ENCODE measurements at regions not wholly inside any gene's neighbourhood (a gene's known extent, or its start where the extent isn't known, plus 50 kb on each side); places are given as distances from the start of the nearest gene placed in this dataset.

DNA sequence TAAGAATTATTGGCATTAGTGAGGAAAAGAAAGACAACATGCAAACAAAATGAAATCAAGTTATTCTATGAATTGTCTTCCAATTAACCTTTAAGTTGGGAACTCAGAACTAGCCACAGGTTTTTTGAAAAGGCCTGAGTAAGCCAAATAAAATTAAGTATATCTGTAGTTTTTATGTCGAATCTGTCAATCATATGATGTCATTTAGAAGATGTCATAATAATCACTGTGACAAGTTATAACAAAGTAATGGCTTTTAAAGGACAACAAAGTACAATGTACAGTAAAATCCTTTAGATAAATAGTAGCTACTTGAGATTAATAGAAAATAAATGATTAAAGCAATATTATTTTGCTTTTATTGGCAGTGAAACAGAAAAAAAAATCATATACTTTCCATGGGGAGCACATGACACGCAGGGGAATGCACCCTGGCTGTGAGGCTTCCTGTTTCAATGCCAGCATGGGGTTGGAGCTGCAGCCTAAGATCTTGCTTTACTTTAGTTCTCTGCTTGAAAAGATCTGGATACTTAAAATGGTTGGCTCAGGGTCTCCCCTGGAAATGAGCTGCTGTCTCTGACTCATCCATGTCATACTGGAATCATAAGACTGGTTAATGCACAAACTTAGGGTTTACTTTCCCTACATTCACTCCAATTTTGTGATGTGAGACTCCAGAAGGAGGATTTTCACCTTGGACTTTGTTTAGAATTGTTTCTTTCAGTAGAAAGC is 284.3 kb downstream of the TAF11L14 start:
- no peaks in the 10 kb centered on the region for H3K27me3 ChIP-seq (ENCODE audit: control insufficient read depth, insufficient read depth, low read length)
- H3K9me3 ChIP-seq (ENCODE audit: control insufficient read depth, insufficient read depth, low read length), result no peaks in the 10 kb centered on the region
- no peaks in the 10 kb centered on the region for H3K36me3 ChIP-seq (ENCODE audit: control insufficient read depth, insufficient read depth, low read length)
- WGBS (ENCODE audit: insufficient coverage), result 33% methylated on average over 1 of the region's 2 CpGs
- DNase-seq (ENCODE audit: low read depth in 4 of 6, low spot score in 6 of 6), result peak in 1 of 6 donors; percentile 54
- no peak overlapping the region for H3K4me3 ChIP-seq (ENCODE audit: low read depth, low read length)
- no peaks in the 10 kb centered on the region for H3K4me1 ChIP-seq (ENCODE audit: control insufficient read depth, insufficient read depth, low read length)
- no peak overlapping the region for H3K27ac ChIP-seq (ENCODE audit: low read depth, low read length)

DNA sequence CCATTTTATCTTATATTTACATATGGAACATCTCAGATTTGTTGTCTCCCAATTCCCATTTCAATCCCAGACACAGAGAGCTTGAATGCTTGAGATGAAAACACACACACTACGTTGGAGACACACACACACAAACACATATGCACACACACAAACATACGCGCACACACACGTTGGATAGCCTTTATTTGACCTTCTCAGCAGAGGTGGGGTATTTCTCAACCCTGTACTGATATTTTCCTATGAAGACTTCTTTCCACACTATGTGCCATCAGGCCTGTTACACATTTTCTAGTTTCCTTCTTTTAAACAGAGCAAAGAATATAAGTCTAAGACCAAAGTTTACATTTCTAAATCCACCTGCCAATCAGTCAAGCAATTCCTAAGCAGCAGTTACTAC is 291.0 kb downstream of the TAF11L14 start:
- H3K36me3 ChIP-seq (ENCODE audit: control insufficient read depth, insufficient read depth, low read length), result no peaks in the 10 kb centered on the region
- no CpG with 5 or more reads among the region's 4 CpGs for WGBS (ENCODE audit: insufficient coverage)
- H3K9me3 ChIP-seq (ENCODE audit: control insufficient read depth, insufficient read depth, low read length), result no peaks in the 10 kb centered on the region
- H3K4me3 ChIP-seq (ENCODE audit: low read depth, low read length), result no peak overlapping the region
- no peaks in the 10 kb centered on the region for H3K4me1 ChIP-seq (ENCODE audit: control insufficient read depth, insufficient read depth, low read length)
- DNase-seq (ENCODE audit: low read depth in 4 of 6, low spot score in 6 of 6), result no peak
- no peak overlapping the region for H3K27ac ChIP-seq (ENCODE audit: low read depth, low read length)
- H3K27me3 ChIP-seq (ENCODE audit: control insufficient read depth, insufficient read depth, low read length), result no peaks in the 10 kb centered on the region

GRCh38 chr5:17928581-17928981 is 294.3 kb downstream of the TAF11L14 start:
- H3K4me3 ChIP-seq (ENCODE audit: low read depth, low read length), result no peak overlapping the region
- peaks cover 7% of the 10 kb centered on the region for H3K9me3 ChIP-seq (ENCODE audit: control insufficient read depth, insufficient read depth, low read length)
- 60% methylated on average over 1 of the region's 2 CpGs for WGBS (ENCODE audit: insufficient coverage)
- peak in 2 of 6 donors; percentile 9 to 57 for DNase-seq (ENCODE audit: low read depth in 4 of 6, low spot score in 6 of 6)
- H3K27ac ChIP-seq (ENCODE audit: low read depth, low read length), result no peak overlapping the region
- H3K36me3 ChIP-seq (ENCODE audit: control insufficient read depth, insufficient read depth, low read length), result no peaks in the 10 kb centered on the region
- H3K4me1 ChIP-seq (ENCODE audit: control insufficient read depth, insufficient read depth, low read length), result no peaks in the 10 kb centered on the region
- no peaks in the 10 kb centered on the region for H3K27me3 ChIP-seq (ENCODE audit: control insufficient read depth, insufficient read depth, low read length)

DNA sequence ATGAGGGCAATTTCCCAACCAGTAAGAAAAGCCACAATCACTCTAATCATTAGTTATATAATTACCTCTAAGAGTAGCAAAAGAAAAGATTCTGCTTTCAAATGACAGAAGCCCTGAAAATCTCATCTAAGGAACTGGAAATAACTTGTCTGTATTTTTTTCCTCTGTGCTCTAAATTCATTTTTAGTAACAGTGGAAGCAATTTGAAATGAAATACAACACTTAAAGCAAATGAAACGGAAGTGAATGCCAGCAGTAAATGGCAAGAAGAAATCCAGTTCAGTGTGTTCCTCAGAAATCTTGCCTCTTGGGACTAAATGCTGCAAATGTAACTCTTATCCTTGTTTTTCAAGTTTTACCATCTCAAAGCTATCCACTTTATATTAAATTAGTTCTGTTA is 294.9 kb downstream of the TAF11L14 start:
- Histone ChIP-seq H3K36me3 (ENCODE audit: control insufficient read depth, insufficient read depth, low read length) (no peaks in the 10 kb centered on the region), H3K27ac (ENCODE audit: low read depth, low read length) (no peak overlapping the region), H3K4me3 (ENCODE audit: low read depth, low read length) (no peak overlapping the region), H3K27me3 (ENCODE audit: control insufficient read depth, insufficient read depth, low read length) (no peaks in the 10 kb centered on the region), H3K9me3 (ENCODE audit: control insufficient read depth, insufficient read depth, low read length) (peaks cover 9% of the 10 kb centered on the region), H3K4me1 (ENCODE audit: control insufficient read depth, insufficient read depth, low read length) (no peaks in the 10 kb centered on the region)
- WGBS (ENCODE audit: insufficient coverage), result no CpG with 5 or more reads among the region's 1 CpG
- DNase-seq (ENCODE audit: low read depth in 4 of 6, low spot score in 6 of 6), result peak in 2 of 6 donors; percentile 9 to 72

GRCh38 chr5:17930346-17930745 is 296.1 kb downstream of the TAF11L14 start:
- Histone ChIP-seq H3K27me3 (ENCODE audit: control insufficient read depth, insufficient read depth, low read length) (no peaks in the 10 kb centered on the region), H3K4me1 (ENCODE audit: control insufficient read depth, insufficient read depth, low read length) (no peaks in the 10 kb centered on the region), H3K4me3 (ENCODE audit: low read depth, low read length) (no peak overlapping the region), H3K9me3 (ENCODE audit: control insufficient read depth, insufficient read depth, low read length) (peaks cover 11% of the 10 kb centered on the region), H3K36me3 (ENCODE audit: control insufficient read depth, insufficient read depth, low read length) (no peaks in the 10 kb centered on the region), H3K27ac (ENCODE audit: low read depth, low read length) (no peak overlapping the region)
- no peak for DNase-seq (ENCODE audit: low read depth in 4 of 6, low spot score in 6 of 6)

- H3K4me3 ChIP-seq (ENCODE audit: low read depth, low read length), result no peak overlapping the region
- 73% methylated on average over 1 of the region's 3 CpGs for WGBS (ENCODE audit: insufficient coverage)
- no peaks in the 10 kb centered on the region for H3K27me3 ChIP-seq (ENCODE audit: control insufficient read depth, insufficient read depth, low read length)
- H3K27ac ChIP-seq (ENCODE audit: low read depth, low read length), result no peak overlapping the region
- no peaks in the 10 kb centered on the region for H3K4me1 ChIP-seq (ENCODE audit: control insufficient read depth, insufficient read depth, low read length)
- no peaks in the 10 kb centered on the region for H3K9me3 ChIP-seq (ENCODE audit: control insufficient read depth, insufficient read depth, low read length)
- peak in 2 of 6 donors; percentile 7 to 36 for DNase-seq (ENCODE audit: low read depth in 4 of 6, low spot score in 6 of 6)
- no peaks in the 10 kb centered on the region for H3K36me3 ChIP-seq (ENCODE audit: control insufficient read depth, insufficient read depth, low read length)
Measured at GRCh38 chr5:17944046-17944445, 309.8 kb downstream of the TAF11L14 start.

- 86% methylated on average over 1 of the region's 1 CpG for WGBS (ENCODE audit: insufficient coverage)
- Histone ChIP-seq H3K27ac (ENCODE audit: low read depth, low read length) (no peak overlapping the region), H3K4me1 (ENCODE audit: control insufficient read depth, insufficient read depth, low read length) (no peaks in the 10 kb centered on the region), H3K4me3 (ENCODE audit: low read depth, low read length) (no peak overlapping the region), H3K36me3 (ENCODE audit: control insufficient read depth, insufficient read depth, low read length) (no peaks in the 10 kb centered on the region), H3K27me3 (ENCODE audit: control insufficient read depth, insufficient read depth, low read length) (no peaks in the 10 kb centered on the region), H3K9me3 (ENCODE audit: control insufficient read depth, insufficient read depth, low read length) (no peaks in the 10 kb centered on the region)
- DNase-seq (ENCODE audit: low read depth in 4 of 6, low spot score in 6 of 6), result no peak
Measured at GRCh38 chr5:17947029-17947428, 312.8 kb downstream of the TAF11L14 start.

- H3K9me3 ChIP-seq (ENCODE audit: control insufficient read depth, insufficient read depth, low read length), result no peaks in the 10 kb centered on the region
- 73% methylated on average over 8 of the region's 9 CpGs for WGBS (ENCODE audit: insufficient coverage)
- H3K36me3 ChIP-seq (ENCODE audit: control insufficient read depth, insufficient read depth, low read length), result no peaks in the 10 kb centered on the region
- no peak overlapping the region for H3K27ac ChIP-seq (ENCODE audit: low read depth, low read length)
- H3K4me1 ChIP-seq (ENCODE audit: control insufficient read depth, insufficient read depth, low read length), result no peaks in the 10 kb centered on the region
- no peak overlapping the region for H3K4me3 ChIP-seq (ENCODE audit: low read depth, low read length)
- no peaks in the 10 kb centered on the region for H3K27me3 ChIP-seq (ENCODE audit: control insufficient read depth, insufficient read depth, low read length)
- DNase-seq (ENCODE audit: low read depth in 4 of 6, low spot score in 6 of 6), result no peak
Measured at GRCh38 chr5:17951392-17952169, 317.3 kb downstream of the TAF11L14 start.

- H3K4me1 ChIP-seq (ENCODE audit: control insufficient read depth, insufficient read depth, low read length), result no peaks in the 10 kb centered on the region
- H3K27me3 ChIP-seq (ENCODE audit: control insufficient read depth, insufficient read depth, low read length), result no peaks in the 10 kb centered on the region
- H3K4me3 ChIP-seq (ENCODE audit: low read depth, low read length), result no peak overlapping the region
- WGBS (ENCODE audit: insufficient coverage), result no CpG with 5 or more reads among the region's 4 CpGs
- H3K9me3 ChIP-seq (ENCODE audit: control insufficient read depth, insufficient read depth, low read length), result no peaks in the 10 kb centered on the region
- H3K27ac ChIP-seq (ENCODE audit: low read depth, low read length), result no peak overlapping the region
- H3K36me3 ChIP-seq (ENCODE audit: control insufficient read depth, insufficient read depth, low read length), result no peaks in the 10 kb centered on the region
- no peak for DNase-seq (ENCODE audit: low read depth in 4 of 6, low spot score in 6 of 6)
Measured at GRCh38 chr5:17952231-17952630, 318.0 kb downstream of the TAF11L14 start.

DNA sequence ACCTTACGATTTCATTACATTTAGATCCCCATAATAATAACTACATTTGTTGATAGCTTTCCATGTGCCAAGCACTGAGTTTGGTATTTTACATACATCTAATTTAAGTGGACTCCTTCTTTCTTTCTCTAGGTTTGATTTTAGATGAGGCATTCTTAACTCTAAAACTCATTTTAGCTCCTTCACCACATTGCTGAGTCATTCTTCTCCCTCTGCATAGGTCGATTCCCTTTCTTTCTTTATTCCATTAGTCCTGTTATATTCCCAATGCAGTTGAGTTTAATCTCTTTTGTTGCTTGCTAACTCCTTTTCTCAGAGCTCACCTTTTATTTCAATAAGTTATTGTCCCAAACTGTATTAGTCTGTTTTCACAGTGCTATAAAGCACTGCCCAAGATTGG is 329.8 kb downstream of the TAF11L14 start:
- H3K27ac ChIP-seq (ENCODE audit: low read depth, low read length), result no peak overlapping the region
- H3K27me3 ChIP-seq (ENCODE audit: control insufficient read depth, insufficient read depth, low read length), result no peaks in the 10 kb centered on the region
- no peak for DNase-seq (ENCODE audit: low read depth in 4 of 6, low spot score in 6 of 6)
- no peaks in the 10 kb centered on the region for H3K4me1 ChIP-seq (ENCODE audit: control insufficient read depth, insufficient read depth, low read length)
- H3K4me3 ChIP-seq (ENCODE audit: low read depth, low read length), result no peak overlapping the region
- no peaks in the 10 kb centered on the region for H3K9me3 ChIP-seq (ENCODE audit: control insufficient read depth, insufficient read depth, low read length)
- 63% methylated on average over 1 of the region's 2 CpGs for WGBS (ENCODE audit: insufficient coverage)
- no peaks in the 10 kb centered on the region for H3K36me3 ChIP-seq (ENCODE audit: control insufficient read depth, insufficient read depth, low read length)

Measured in spinal cord (tissue), 9 donors.